NOMO-1 treated with DMSO at 0.1 percent for 48 hours (cell line): ENCODE measurements at regions not wholly inside any gene's neighbourhood (a gene's known extent, or its start where the extent isn't known, plus 50 kb on each side); places are given as distances from the start of the nearest gene placed in this dataset.
A peak's percentile ranks its signal among the peaks of the same experiment; 100 is the strongest.
"Not testable (repeated sequence)": the region's sequence is repeated elsewhere in the genome, so short reads cannot be mapped to it uniquely, and the experiment has no call there.

Source experiments
- DNase-seq: peaks from one replicate; lab custom pipeline; 2025; ENCODE audit not compliant: unreplicated experiment; lab: John Stamatoyannopoulos, UW

GRCh38 chr5:39720136-39720535 is 295.4 kb upstream of the DAB2 start:
- no peak for DNase-seq

- no peak for DNase-seq
Observed at GRCh38 chr5:39717176-39717897, 292.6 kb upstream of the DAB2 start.

- DNase-seq = peak; percentile 58
Observed at GRCh38 chr5:39716532-39717028, 291.8 kb upstream of the DAB2 start.

GRCh38 chr5:39714036-39714698 is 289.4 kb upstream of the DAB2 start:
- peak; percentile 80 for DNase-seq

GRCh38 chr5:39713250-39713916 is 288.6 kb upstream of the DAB2 start:
- DNase-seq = peak; percentile 99

GRCh38 chr5:39712316-39713249 is 287.8 kb upstream of the DAB2 start:
- no peak for DNase-seq

GRCh38 chr5:39711821-39712220 is 287.0 kb upstream of the DAB2 start:
- DNase-seq = no peak

GRCh38 chr5:39709032-39709431 is 284.3 kb upstream of the DAB2 start:
- no peak for DNase-seq

- DNase-seq = no peak
Observed at GRCh38 chr5:39702928-39703327, 278.1 kb upstream of the DAB2 start.

- peak; percentile 91 for DNase-seq
Observed at GRCh38 chr5:39700523-39700922, 275.7 kb upstream of the DAB2 start.

GRCh38 chr5:39698838-39699560 is 274.2 kb upstream of the DAB2 start:
- DNase-seq = no peak

- DNase-seq = no peak
Observed at GRCh38 chr5:39697881-39698280, 273.1 kb upstream of the DAB2 start.

GRCh38 chr5:39696672-39697398 is 272.1 kb upstream of the DAB2 start:
- no peak for DNase-seq

GRCh38 chr5:39691993-39692392 is 267.2 kb upstream of the DAB2 start:
- DNase-seq = no peak

GRCh38 chr5:39691136-39691535 is 266.4 kb upstream of the DAB2 start:
- DNase-seq = no peak

- no peak for DNase-seq
Observed at GRCh38 chr5:39689919-39690318, 265.1 kb upstream of the DAB2 start.

GRCh38 chr5:39687924-39688323 is 263.1 kb upstream of the DAB2 start:
- DNase-seq = not testable (repeated sequence)

GRCh38 chr5:39680213-39680612 is 255.4 kb upstream of the DAB2 start:
- no peak for DNase-seq

- DNase-seq = no peak
Observed at GRCh38 chr5:39678534-39678933, 253.8 kb upstream of the DAB2 start.

GRCh38 chr5:39675676-39676075 is 250.9 kb upstream of the DAB2 start:
- no peak for DNase-seq
